Suprapubic skin (tissue), 4 donors: ENCODE measurements at regions not wholly inside any gene's neighbourhood (a gene's known extent, or its start where the extent isn't known, plus 50 kb on each side); places are given as distances from the start of the nearest gene placed in this dataset.

Source experiments
- DNase-seq, 2 donors: peaks; one replicate each; pipeline ENCODE4 v3.0.0-alpha.2; 2019; ENCODE audit warnings: low spot score in 2 of 2
- H3K27ac ChIP-seq: fragments of 200-600 bp; sonication (generic); one replicate; pipeline ENCODE4 v1.5.1; 2019
- H3K27me3 ChIP-seq: fragments of 200-600 bp; sonication (generic); one replicate; pipeline ENCODE4 v1.5.1; 2019
- H3K36me3 ChIP-seq: fragments of 200-600 bp; sonication (generic); one replicate; pipeline ENCODE4 v1.5.1; 2019
- H3K4me1 ChIP-seq: fragments of 200-600 bp; sonication (generic); one replicate; pipeline ENCODE4 v1.5.1; 2019
- H3K4me3 ChIP-seq: fragments of 200-600 bp; sonication (generic); one replicate; pipeline ENCODE4 v1.5.1; 2019; ENCODE audit warnings: mild to moderate bottlenecking
- H3K9me3 ChIP-seq: fragments of 200-600 bp; sonication (generic); one replicate; pipeline ENCODE4 v1.5.1; 2019
- CTCF ChIP-seq, 2 donors: fragments of 200-600 bp in 1 of 2; fragments of 450-650 bp in 1 of 2; sonication (generic) in 1 of 2; IDR thresholded peaks; one replicate each; pipeline ENCODE4 v1.5.1; 2016 to 2019; ENCODE audit warnings: antibody characterized with exemption in 2 of 2, mild to moderate bottlenecking in 1 of 2, moderate library complexity in 1 of 2
- EP300 ChIP-seq: sonication (generic); formaldehyde crosslinking; IDR thresholded peaks from one replicate; pipeline ENCODE4 v1.6.1; 2017; ENCODE audit warnings: antibody characterized with exemption
- POLR2A ChIP-seq, 2 donors: fragments of 450-650 bp; IDR thresholded peaks; one replicate each; pipeline ENCODE4 v1.6.1; 2017; ENCODE audit warnings: antibody characterized with exemption in 2 of 2, mild to moderate bottlenecking in 2 of 2, moderate library complexity in 2 of 2
- POLR2AphosphoS5 ChIP-seq, 3 donors: sonication (generic); formaldehyde crosslinking; IDR thresholded peaks; one replicate each; pipeline ENCODE4 v1.6.1; 2017; ENCODE audit warnings: antibody characterized with exemption in 3 of 3
- WGBS: methylation state at CpG from one replicate; pipeline ENCODE4 v1.1.5; 2018; 5-methylcytosine and 5-hydroxymethylcytosine counted together

DNA sequence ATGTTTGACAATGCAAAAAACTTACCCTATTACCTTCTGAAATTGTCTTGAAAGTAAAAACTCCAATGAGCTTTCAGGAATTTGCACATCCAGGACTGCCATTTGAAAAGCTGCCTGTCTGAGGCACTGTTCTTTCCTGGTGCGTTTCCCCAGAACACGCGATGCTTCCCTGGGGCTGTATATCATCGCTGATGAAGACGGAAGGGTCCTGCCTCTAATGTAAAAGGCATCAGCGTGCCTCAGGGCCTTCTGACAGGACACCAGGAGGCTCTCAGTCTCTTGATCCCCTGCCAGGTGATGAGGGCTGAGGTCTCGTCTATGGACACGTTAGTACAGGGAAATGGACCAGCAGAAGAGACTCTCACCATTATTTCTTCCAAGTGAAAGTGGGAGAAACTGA is 296.8 kb downstream of the EFNB2 start:
- Histone ChIP-seq H3K4me1 (no peaks in the 10 kb centered on the region), H3K27ac (no peak overlapping the region), H3K9me3 (no peaks in the 10 kb centered on the region), H3K36me3 (no peaks in the 10 kb centered on the region), H3K27me3 (no peaks in the 10 kb centered on the region), H3K4me3 (no peak overlapping the region)
- TF ChIP-seq EP300 (no peak), POLR2AphosphoS5 (IDR thresholded peaks at IDR 0.05) (no peak), CTCF (IDR thresholded peaks at IDR 0.05) (no peak), POLR2A (IDR thresholded peaks at IDR 0.05) (no peak)
- DNase-seq, result no peak
- 53% methylated on average over 8 of the region's 8 CpGs for WGBS

- DNase-seq, result no peak
- H3K4me1 ChIP-seq, result no peaks in the 10 kb centered on the region
- no peaks in the 10 kb centered on the region for H3K27me3 ChIP-seq
- no peak for TF ChIP-seq CTCF (IDR thresholded peaks at IDR 0.05)
- no peak for TF ChIP-seq POLR2A (IDR thresholded peaks at IDR 0.05)
- H3K27ac ChIP-seq, result no peak overlapping the region
- H3K36me3 ChIP-seq, result no peaks in the 10 kb centered on the region
- no peak overlapping the region for H3K4me3 ChIP-seq
- 81% methylated on average over 9 of the region's 9 CpGs for WGBS
- H3K9me3 ChIP-seq, result no peaks in the 10 kb centered on the region
These were observed 300.8 kb downstream of the EFNB2 start for GRCh38 chr13:106234636-106235035.

- DNase-seq, result no peak
- H3K27me3 ChIP-seq, result no peaks in the 10 kb centered on the region
- 86% methylated on average over 1 of the region's 1 CpG for WGBS
- H3K9me3 ChIP-seq, result no peaks in the 10 kb centered on the region
- no peaks in the 10 kb centered on the region for H3K4me1 ChIP-seq
- no peak overlapping the region for H3K4me3 ChIP-seq
- no peak overlapping the region for H3K27ac ChIP-seq
- no peaks in the 10 kb centered on the region for H3K36me3 ChIP-seq
- TF ChIP-seq EP300 (no peak), POLR2AphosphoS5 (IDR thresholded peaks at IDR 0.05) (no peak), CTCF (IDR thresholded peaks at IDR 0.05) (no peak), POLR2A (IDR thresholded peaks at IDR 0.05) (no peak)
These were observed 302.2 kb downstream of the EFNB2 start for GRCh38 chr13:106233134-106233735.

- Histone ChIP-seq H3K27me3 (no peaks in the 10 kb centered on the region), H3K27ac (no peak overlapping the region), H3K4me3 (no peak overlapping the region)
These were observed 302.8 kb downstream of the EFNB2 start for GRCh38 chr13:106232681-106233080.

DNA sequence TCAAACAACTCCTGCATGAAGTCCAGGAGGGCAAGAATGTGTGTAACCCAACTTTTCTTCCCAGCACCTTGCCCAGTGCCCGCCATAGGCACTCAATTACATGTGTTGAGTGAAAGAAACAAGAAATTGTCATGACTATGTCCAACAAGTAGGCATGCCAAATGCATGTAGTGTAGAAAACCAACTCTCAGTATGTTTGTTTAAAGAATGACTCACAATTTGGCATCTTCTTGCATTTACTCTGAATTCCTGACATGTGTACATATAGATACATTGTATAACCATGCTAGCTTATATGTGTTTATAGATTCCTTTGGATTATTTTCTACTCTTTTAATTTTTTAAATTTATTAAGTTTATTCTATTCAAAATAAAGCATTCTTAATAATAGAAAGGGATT is 305.0 kb downstream of the EFNB2 start:
- Histone ChIP-seq H3K9me3 (no peaks in the 10 kb centered on the region), H3K27me3 (no peaks in the 10 kb centered on the region), H3K36me3 (no peaks in the 10 kb centered on the region), H3K4me1 (no peaks in the 10 kb centered on the region), H3K27ac (no peak overlapping the region), H3K4me3 (no peak overlapping the region)
- TF ChIP-seq POLR2AphosphoS5 (IDR thresholded peaks at IDR 0.05) (no peak), EP300 (no peak)
- no peak for DNase-seq
- 89% methylated on average over 1 of the region's 1 CpG for WGBS

More at GRCh38 chr13:106232681-106233080, 302.8 kb downstream of the EFNB2 start:
- Histone ChIP-seq H3K9me3 (no peaks in the 10 kb centered on the region), H3K4me1 (no peaks in the 10 kb centered on the region), H3K36me3 (no peaks in the 10 kb centered on the region)
- WGBS, result 39% methylated on average over 3 of the region's 3 CpGs
- DNase-seq, result no peak
- TF ChIP-seq CTCF (IDR thresholded peaks at IDR 0.05) (no peak), EP300 (no peak), POLR2AphosphoS5 (IDR thresholded peaks at IDR 0.05) (no peak), POLR2A (IDR thresholded peaks at IDR 0.05) (no peak)

GRCh38 chr13:106225126-106225525 is 310.3 kb downstream of the EFNB2 start:
- TF ChIP-seq POLR2AphosphoS5 (IDR thresholded peaks at IDR 0.05), result no peak
- no peak for TF ChIP-seq CTCF (IDR thresholded peaks at IDR 0.05)
- TF ChIP-seq POLR2A (IDR thresholded peaks at IDR 0.05), result no peak
- TF ChIP-seq EP300, result no peak
- no peak for DNase-seq
- H3K27me3 ChIP-seq, result no peaks in the 10 kb centered on the region
- no peak overlapping the region for H3K4me3 ChIP-seq
- no peaks in the 10 kb centered on the region for H3K9me3 ChIP-seq
- no peaks in the 10 kb centered on the region for H3K4me1 ChIP-seq
- H3K27ac ChIP-seq, result no peak overlapping the region
- H3K36me3 ChIP-seq, result no peaks in the 10 kb centered on the region
- WGBS, result 75% methylated on average over 2 of the region's 2 CpGs
